NCI-H2196 (cell line): ENCODE measurements at regions not wholly inside any gene's neighbourhood (a gene's known extent, or its start where the extent isn't known, plus 50 kb on each side); places are given as distances from the start of the nearest gene placed in this dataset.

Source experiments
- DNase-seq: peaks from one replicate; lab custom pipeline; 2025; ENCODE audit not compliant: unreplicated experiment; lab: John Stamatoyannopoulos, UW

GRCh38 chr12:59010118-59010517 is 89.8 kb upstream of the LRIG3 start:
- no peak for DNase-seq

GRCh38 chr12:59007620-59008019 is 87.3 kb upstream of the LRIG3 start:
- DNase-seq = no peak

DNA sequence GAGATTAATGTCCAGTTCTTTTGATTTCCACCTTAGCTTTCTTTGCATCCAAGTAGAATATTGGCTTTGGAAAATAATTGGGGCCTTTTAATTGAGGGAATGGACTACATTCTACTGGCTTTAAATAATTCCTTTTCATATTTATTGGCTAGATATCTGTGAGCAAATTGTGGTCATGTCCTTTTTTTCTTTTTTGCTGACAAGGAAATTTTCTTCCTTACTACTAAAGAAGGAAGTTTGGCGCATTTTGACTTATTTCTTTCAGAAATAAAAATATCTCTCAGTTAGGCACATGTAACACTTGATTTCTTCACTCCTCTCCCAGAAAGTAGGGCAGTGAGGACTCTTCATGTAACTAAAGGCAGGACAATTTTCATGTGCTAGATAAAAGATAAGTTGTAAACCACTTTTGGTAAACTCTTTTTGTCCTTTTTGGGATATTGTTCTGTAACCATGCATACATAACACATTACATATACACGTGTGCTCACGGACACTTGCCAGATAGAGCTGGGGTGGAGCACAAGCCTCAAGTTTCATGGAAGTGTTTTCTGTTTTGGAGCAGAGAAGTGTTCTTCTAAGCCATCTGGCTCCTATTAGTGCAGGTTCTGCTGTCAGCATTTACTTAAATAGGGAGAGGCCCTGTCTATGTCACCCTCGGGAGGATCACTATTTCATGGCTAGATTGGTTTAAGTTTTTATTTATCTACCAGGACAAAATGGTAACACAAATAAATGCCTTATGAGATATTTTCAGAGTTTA is 85.1 kb upstream of the LRIG3 start:
- no peak for DNase-seq

DNA sequence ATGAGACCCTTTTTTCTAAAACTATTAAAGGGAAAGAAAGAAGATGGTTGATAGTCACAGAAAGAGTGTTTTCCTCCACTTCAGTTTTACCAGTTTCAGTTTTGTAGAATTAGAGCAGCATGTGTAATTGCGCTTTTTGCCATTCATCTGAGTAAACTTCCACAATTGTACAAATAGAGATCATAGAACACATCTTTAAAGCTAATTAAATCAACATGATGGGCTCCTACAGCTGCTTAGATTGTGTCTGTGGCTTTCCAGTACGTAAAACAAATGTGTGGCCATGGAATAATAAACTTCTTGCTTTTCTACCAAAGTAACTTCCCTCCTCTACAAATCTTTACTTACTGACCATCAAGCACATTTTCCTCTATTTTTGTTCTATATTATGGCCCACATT is 84.2 kb upstream of the LRIG3 start:
- DNase-seq = no peak

- no peak for DNase-seq
These were observed 75.5 kb upstream of the LRIG3 start for GRCh38 chr12:58995666-58996363.

GRCh38 chr12:58988643-58989344 is 68.5 kb upstream of the LRIG3 start:
- no peak for DNase-seq

GRCh38 chr12:58981961-58982360 is 61.7 kb upstream of the LRIG3 start:
- DNase-seq = no peak

- no peak for DNase-seq
These were observed 60.5 kb upstream of the LRIG3 start for GRCh38 chr12:58980768-58981167.

GRCh38 chr12:58978717-58979116 is 58.4 kb upstream of the LRIG3 start:
- DNase-seq = no peak

GRCh38 chr12:58977476-58977875 is 57.2 kb upstream of the LRIG3 start:
- no peak for DNase-seq

- DNase-seq = no peak
These were observed 55.8 kb upstream of the LRIG3 start for GRCh38 chr12:58976146-58976545.
